ENCODE measurements at regions not wholly inside any gene's neighbourhood (a gene's known extent, or its start where the extent isn't known, plus 50 kb on each side); places are given as distances from the start of the nearest gene placed in this dataset.

- no peak for FAIRE-seq
- TF ChIP-seq TAF1 (IDR thresholded peaks at IDR 0.05; ENCODE audit: borderline replicate concordance, low read depth, low read length) = no peak
- no peak for TF ChIP-seq POLR2A (IDR thresholded peaks at IDR 0.05; ENCODE audit: low read depth, low read length)
- TF ChIP-seq POLR2AphosphoS5 (IDR thresholded peaks at IDR 0.05; ENCODE audit: low read depth, low read length) = no peak
- no peak for DNase-seq (ENCODE audit: insufficient read length)
Observed at GRCh38 chr10:44042075-44042770, 342.7 kb downstream of the CXCL12 start.

GRCh38 chr10:44039599-44039998 is 345.3 kb downstream of the CXCL12 start:
- TF ChIP-seq TAF1 (IDR thresholded peaks at IDR 0.05; ENCODE audit: borderline replicate concordance, low read depth, low read length) (no peak), POLR2AphosphoS5 (IDR thresholded peaks at IDR 0.05; ENCODE audit: low read depth, low read length) (no peak), POLR2A (IDR thresholded peaks at IDR 0.05; ENCODE audit: low read depth, low read length) (no peak)
- FAIRE-seq = no peak

GRCh38 chr10:44036425-44036824 is 348.5 kb downstream of the CXCL12 start:
- DNase-seq (ENCODE audit: insufficient read length) (no peak), FAIRE-seq (no peak)
- TF ChIP-seq TAF1 (IDR thresholded peaks at IDR 0.05; ENCODE audit: borderline replicate concordance, low read depth, low read length) (no peak), POLR2A (IDR thresholded peaks at IDR 0.05; ENCODE audit: low read depth, low read length) (no peak), POLR2AphosphoS5 (IDR thresholded peaks at IDR 0.05; ENCODE audit: low read depth, low read length) (no peak)

More at GRCh38 chr10:44039599-44039998, 345.3 kb downstream of the CXCL12 start:
- no peak for DNase-seq (ENCODE audit: insufficient read length)

- TF ChIP-seq TAF1 (IDR thresholded peaks at IDR 0.05; ENCODE audit: borderline replicate concordance, low read depth, low read length) = no peak
- TF ChIP-seq POLR2AphosphoS5 (IDR thresholded peaks at IDR 0.05; ENCODE audit: low read depth, low read length) = no peak
- TF ChIP-seq POLR2A (IDR thresholded peaks at IDR 0.05; ENCODE audit: low read depth, low read length) = no peak
- DNase-seq (ENCODE audit: insufficient read length) = no peak
- FAIRE-seq = peak; percentile 74
Observed at GRCh38 chr10:44035474-44036197, 349.3 kb downstream of the CXCL12 start.

- FAIRE-seq = no peak
- DNase-seq (ENCODE audit: insufficient read length) = no peak
- TF ChIP-seq TAF1 (IDR thresholded peaks at IDR 0.05; ENCODE audit: borderline replicate concordance, low read depth, low read length) (no peak), POLR2AphosphoS5 (IDR thresholded peaks at IDR 0.05; ENCODE audit: low read depth, low read length) (no peak), POLR2A (IDR thresholded peaks at IDR 0.05; ENCODE audit: low read depth, low read length) (no peak)
Observed at GRCh38 chr10:44034946-44035345, 350.0 kb downstream of the CXCL12 start.

- DNase-seq (ENCODE audit: insufficient read length) = no peak
- no peak for FAIRE-seq
Observed at GRCh38 chr10:44033008-44033407, 351.9 kb downstream of the CXCL12 start.

GRCh38 chr10:44032216-44032615 is 352.7 kb downstream of the CXCL12 start:
- TF ChIP-seq POLR2A (IDR thresholded peaks at IDR 0.05; ENCODE audit: low read depth, low read length) (no peak), TAF1 (IDR thresholded peaks at IDR 0.05; ENCODE audit: borderline replicate concordance, low read depth, low read length) (no peak), POLR2AphosphoS5 (IDR thresholded peaks at IDR 0.05; ENCODE audit: low read depth, low read length) (no peak)
- FAIRE-seq (no peak), DNase-seq (ENCODE audit: insufficient read length) (no peak)

More at GRCh38 chr10:44033008-44033407, 351.9 kb downstream of the CXCL12 start:
- no peak for TF ChIP-seq TAF1 (IDR thresholded peaks at IDR 0.05; ENCODE audit: borderline replicate concordance, low read depth, low read length)
- TF ChIP-seq POLR2AphosphoS5 (IDR thresholded peaks at IDR 0.05; ENCODE audit: low read depth, low read length) = no peak
- TF ChIP-seq POLR2A (IDR thresholded peaks at IDR 0.05; ENCODE audit: low read depth, low read length) = no peak

- DNase-seq (ENCODE audit: insufficient read length) = no peak
- no peak for TF ChIP-seq TAF1 (IDR thresholded peaks at IDR 0.05; ENCODE audit: borderline replicate concordance, low read depth, low read length)
- TF ChIP-seq POLR2AphosphoS5 (IDR thresholded peaks at IDR 0.05; ENCODE audit: low read depth, low read length) = no peak
- no peak for TF ChIP-seq POLR2A (IDR thresholded peaks at IDR 0.05; ENCODE audit: low read depth, low read length)
- no peak for FAIRE-seq
Observed at GRCh38 chr10:44030738-44031137, 354.2 kb downstream of the CXCL12 start.

- peak; percentile 85 for FAIRE-seq
- DNase-seq (ENCODE audit: insufficient read length) = no peak
- no peak for TF ChIP-seq TAF1 (IDR thresholded peaks at IDR 0.05; ENCODE audit: borderline replicate concordance, low read depth, low read length)
- TF ChIP-seq POLR2AphosphoS5 (IDR thresholded peaks at IDR 0.05; ENCODE audit: low read depth, low read length) = no peak
- no peak for TF ChIP-seq POLR2A (IDR thresholded peaks at IDR 0.05; ENCODE audit: low read depth, low read length)
Observed at GRCh38 chr10:44030132-44030531, 354.8 kb downstream of the CXCL12 start.

GRCh38 chr10:44028384-44029137 is 356.3 kb downstream of the CXCL12 start:
- TF ChIP-seq POLR2A (IDR thresholded peaks at IDR 0.05; ENCODE audit: low read depth, low read length) (no peak), POLR2AphosphoS5 (IDR thresholded peaks at IDR 0.05; ENCODE audit: low read depth, low read length) (no peak), TAF1 (IDR thresholded peaks at IDR 0.05; ENCODE audit: borderline replicate concordance, low read depth, low read length) (no peak)
- FAIRE-seq (no peak), DNase-seq (ENCODE audit: insufficient read length) (no peak)

- FAIRE-seq (no peak), DNase-seq (ENCODE audit: insufficient read length) (no peak)
- TF ChIP-seq POLR2AphosphoS5 (IDR thresholded peaks at IDR 0.05; ENCODE audit: low read depth, low read length) (no peak), POLR2A (IDR thresholded peaks at IDR 0.05; ENCODE audit: low read depth, low read length) (no peak), TAF1 (IDR thresholded peaks at IDR 0.05; ENCODE audit: borderline replicate concordance, low read depth, low read length) (no peak)
Observed at GRCh38 chr10:44024356-44025116, 360.4 kb downstream of the CXCL12 start.

Measured in GM12892 (cell line).